Epithelial cell of esophagus (primary cell): ENCODE measurements at regions not wholly inside any gene's neighbourhood (a gene's known extent, or its start where the extent isn't known, plus 50 kb on each side); places are given as distances from the start of the nearest gene placed in this dataset.

Experiments
- DNase-seq: peaks from one replicate; pipeline ENCODE4 v3.0.0; 2010; ENCODE audit warnings: low read depth
- H3K4me3 ChIP-seq: 2 replicates; pipeline ENCODE4 v1.5.1; 2011; ENCODE audit warnings: mild to moderate bottlenecking, low read length, control low read depth
- CTCF ChIP-seq: IDR thresholded peaks from 2 replicates; pipeline ENCODE4 v1.5.1; 2011; ENCODE audit warnings: low read depth, mild to moderate bottlenecking, low read length, control low read depth, inconsistent platforms; ENCODE audit not compliant: insufficient read depth; ENCODE audit errors: missing control alignments

- no peak for TF ChIP-seq CTCF
- DNase-seq: no peak
- H3K4me3 ChIP-seq: no peak overlapping the region
These were observed 313.7 kb upstream of the DCN start for GRCh38 chr12:91496337-91496736.

DNA sequence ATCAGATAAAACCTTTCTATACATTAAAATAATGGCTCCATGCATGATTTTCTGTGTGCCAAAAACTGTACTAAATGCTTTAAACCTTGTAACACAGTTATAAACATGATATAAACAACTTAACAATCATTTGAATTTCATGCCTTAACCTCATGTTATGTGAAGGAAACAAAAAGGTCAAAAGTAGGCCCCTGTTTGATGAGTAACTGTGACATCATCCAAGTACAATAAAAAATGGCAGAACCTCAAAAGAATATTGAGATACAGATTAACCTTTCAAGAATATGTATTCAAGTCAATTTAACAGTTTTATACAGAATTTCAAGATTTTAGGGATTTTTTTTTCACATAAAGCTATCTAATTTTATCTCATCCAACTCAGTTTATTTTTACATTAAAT, 310.7 kb upstream of the DCN start:
- peak; percentile 4 for DNase-seq
- H3K4me3 ChIP-seq: no peak overlapping the region
- no peak for TF ChIP-seq CTCF

GRCh38 chr12:91492648-91493047, 310.0 kb upstream of the DCN start:
- H3K4me3 ChIP-seq: no peak overlapping the region
- DNase-seq: no peak
- no peak for TF ChIP-seq CTCF

- TF ChIP-seq CTCF: no peak
- no peak for DNase-seq
- H3K4me3 ChIP-seq: no peak overlapping the region
These were observed 308.2 kb upstream of the DCN start for GRCh38 chr12:91490667-91491311.

- no peak for DNase-seq
- TF ChIP-seq CTCF: no peak
- H3K4me3 ChIP-seq: no peak overlapping the region
These were observed 300.9 kb upstream of the DCN start for GRCh38 chr12:91483471-91483985.

- no peak for TF ChIP-seq CTCF
- H3K4me3 ChIP-seq: no peak overlapping the region
- no peak for DNase-seq
These were observed 299.6 kb upstream of the DCN start for GRCh38 chr12:91482231-91482630.

GRCh38 chr12:91478500-91478899, 295.9 kb upstream of the DCN start:
- no peak overlapping the region for H3K4me3 ChIP-seq
- no peak for DNase-seq
- TF ChIP-seq CTCF: no peak
